DMS153 treated with DMSO at 0.1 percent for 48 hours (cell line): ENCODE measurements at regions not wholly inside any gene's neighbourhood (a gene's known extent, or its start where the extent isn't known, plus 50 kb on each side); places are given as distances from the start of the nearest gene placed in this dataset.
"Not testable (repeated sequence)": the region's sequence is repeated elsewhere in the genome, so short reads cannot be mapped to it uniquely, and the experiment has no call there.

Source experiments
- DNase-seq: peaks from one replicate; lab custom pipeline; 2025; ENCODE audit not compliant: unreplicated experiment; lab: John Stamatoyannopoulos, UW

- DNase-seq, result no peak
Measured at GRCh38 chr2:90209806-90210205, 1518.3 kb downstream of the RPIA start.

- DNase-seq, result not testable (repeated sequence)
Measured at GRCh38 chr2:90215880-90216279, 1524.4 kb downstream of the RPIA start.

- not testable (repeated sequence) for DNase-seq
Measured at GRCh38 chr2:90216801-90217200, 1525.3 kb downstream of the RPIA start.

- not testable (repeated sequence) for DNase-seq
Measured at GRCh38 chr2:90218534-90218933, 1527.1 kb downstream of the RPIA start.

- not testable (repeated sequence) for DNase-seq
Measured at GRCh38 chr2:90220623-90221299, 1529.3 kb downstream of the RPIA start.

- DNase-seq, result no peak
Measured at GRCh38 chr2:90221300-90221651, 1529.8 kb downstream of the RPIA start.

- not testable (repeated sequence) for DNase-seq
Measured at GRCh38 chr2:90224767-90225166, 1533.3 kb downstream of the RPIA start.

GRCh38 chr2:90226465-90227072 lies 1535.1 kb downstream of the RPIA start:
- not testable (repeated sequence) for DNase-seq

DNA sequence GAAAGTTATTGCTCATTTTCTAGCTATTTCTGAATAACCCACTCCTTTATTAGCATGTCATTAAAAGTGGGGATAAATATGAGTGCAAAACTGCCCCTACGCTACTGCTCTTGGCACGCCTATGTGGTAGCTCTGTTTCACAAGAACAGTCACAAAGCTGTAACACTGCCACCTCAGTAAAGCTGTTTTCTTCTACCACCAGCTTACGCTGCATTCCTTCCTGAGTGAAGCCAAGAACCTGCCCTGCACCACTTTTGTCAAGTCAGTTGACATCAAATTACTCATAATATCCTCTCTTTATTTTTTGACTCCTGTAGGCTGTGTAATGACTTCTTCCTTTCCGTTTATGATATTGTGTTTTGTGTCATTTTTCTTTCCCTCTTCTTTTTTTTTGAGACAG lies 1539.7 kb downstream of the RPIA start:
- not testable (repeated sequence) for DNase-seq

DNA sequence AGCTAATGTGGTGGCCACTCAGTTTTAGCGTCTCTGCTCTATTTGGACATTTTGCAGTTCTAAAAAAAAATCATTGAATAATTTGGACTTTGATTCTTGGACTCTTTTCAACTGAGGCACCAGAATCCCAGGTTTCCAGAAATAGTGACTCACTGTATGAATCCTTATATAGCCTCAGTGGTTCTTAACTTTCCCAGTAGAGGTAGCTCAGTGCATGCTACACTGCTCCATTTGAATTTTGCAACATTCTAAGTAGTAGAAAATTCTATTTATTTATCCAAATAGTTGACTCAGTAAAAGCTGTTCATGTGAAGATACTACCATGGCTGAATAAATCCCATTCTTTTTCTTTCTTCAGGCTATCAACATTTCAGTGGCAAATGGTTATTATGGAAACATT lies 1544.0 kb downstream of the RPIA start:
- not testable (repeated sequence) for DNase-seq

DNA sequence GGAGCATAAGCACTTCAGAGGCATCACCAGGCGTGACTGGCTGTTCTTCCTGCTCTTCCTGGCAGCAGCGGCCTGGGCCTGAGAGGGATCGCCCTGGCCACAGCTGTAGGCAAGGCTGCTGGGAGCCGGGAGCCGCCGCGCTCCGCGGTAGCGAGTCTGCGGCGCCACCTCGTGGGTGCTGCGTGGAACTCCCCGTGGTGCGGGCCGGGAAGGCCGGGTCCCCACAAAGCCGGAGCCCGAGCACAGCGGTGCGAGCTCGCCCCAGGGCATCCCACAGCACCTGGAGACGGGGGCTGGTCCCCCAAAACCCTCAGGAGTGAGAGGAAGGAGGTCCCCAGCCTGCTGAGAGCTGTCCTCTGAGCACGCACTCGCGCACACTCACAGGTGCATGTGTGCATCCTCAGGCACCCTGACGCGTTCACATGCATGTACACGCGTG lies 1546.5 kb downstream of the RPIA start:
- DNase-seq, result not testable (repeated sequence)

DNA sequence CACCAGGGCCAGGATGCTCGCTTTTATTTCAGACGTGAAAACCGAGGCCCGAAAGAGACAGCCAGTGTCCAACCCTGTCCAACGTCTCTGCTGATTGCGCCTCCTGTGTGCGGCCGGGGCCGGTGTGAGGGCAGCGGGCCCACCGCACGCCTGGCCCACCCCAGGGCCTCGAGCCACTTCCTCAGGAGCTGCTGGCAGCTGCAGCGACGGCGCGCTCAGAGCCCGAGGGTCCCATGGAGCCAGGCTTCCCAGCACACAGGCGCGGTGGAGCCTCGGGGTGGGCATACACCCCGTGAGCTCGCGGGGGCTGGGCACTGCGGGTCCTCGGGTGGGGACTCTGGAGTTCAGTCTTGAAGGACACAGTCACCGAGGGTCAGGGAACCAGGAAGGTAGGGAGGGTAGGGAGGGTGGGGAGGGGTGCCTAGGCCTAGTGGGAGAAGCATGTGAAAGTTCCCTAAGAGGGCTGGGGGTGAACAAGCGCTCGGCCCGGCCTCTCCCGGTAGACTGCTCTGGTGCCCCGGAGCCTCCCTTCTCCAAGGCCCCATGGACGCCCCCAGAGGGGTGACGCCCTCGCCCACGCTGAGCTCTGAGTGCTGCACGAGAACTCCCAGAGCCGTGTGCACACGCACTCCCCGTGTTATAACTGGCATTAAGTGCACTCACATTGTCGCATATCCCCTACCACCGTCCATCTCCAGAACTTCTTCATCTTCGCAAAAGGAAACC lies 1547.2 kb downstream of the RPIA start:
- DNase-seq, result not testable (repeated sequence)

DNA sequence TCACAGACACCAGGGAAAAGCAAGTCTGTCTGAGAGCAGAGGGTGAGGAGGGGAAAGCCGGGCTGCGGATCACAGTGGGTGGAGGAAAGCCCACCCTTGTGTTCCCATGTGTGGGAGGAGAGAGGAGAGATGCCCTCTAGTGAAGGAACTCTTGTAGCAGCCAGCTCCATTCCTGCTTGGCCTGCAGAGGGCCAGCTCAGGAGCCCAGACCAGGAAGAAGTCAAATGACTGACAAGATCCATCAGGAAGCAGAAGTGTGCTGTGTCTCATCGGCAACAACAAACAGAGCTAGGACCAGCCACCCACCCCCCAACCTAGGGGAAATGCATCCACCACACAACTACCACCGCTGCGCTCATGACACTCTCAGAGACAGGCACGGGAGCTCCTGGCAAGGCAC lies 1548.3 kb downstream of the RPIA start:
- DNase-seq, result not testable (repeated sequence)

GRCh38 chr2:90244902-90245765 lies 1553.7 kb downstream of the RPIA start:
- DNase-seq, result not testable (repeated sequence)

DNA sequence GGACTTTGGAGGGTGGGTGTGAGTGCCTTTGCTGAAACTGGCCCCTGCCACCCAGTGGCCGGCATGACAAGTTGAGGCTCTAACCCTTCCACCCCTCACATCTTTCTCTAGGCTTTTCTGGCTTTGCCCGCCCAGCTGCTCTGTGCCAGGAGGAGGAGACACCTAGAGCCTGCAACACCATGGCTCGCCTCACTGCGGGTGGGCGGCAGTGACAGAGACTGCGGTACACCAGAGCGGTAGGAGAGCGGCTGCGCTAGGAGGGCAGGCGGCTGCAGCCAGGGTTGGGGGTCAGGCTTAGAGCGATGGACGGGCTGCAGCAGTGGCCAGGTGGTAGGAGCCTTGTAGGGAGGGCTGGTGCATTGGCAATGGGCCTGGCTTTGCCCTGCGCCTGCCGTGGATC lies 1556.9 kb downstream of the RPIA start:
- not testable (repeated sequence) for DNase-seq

DNA sequence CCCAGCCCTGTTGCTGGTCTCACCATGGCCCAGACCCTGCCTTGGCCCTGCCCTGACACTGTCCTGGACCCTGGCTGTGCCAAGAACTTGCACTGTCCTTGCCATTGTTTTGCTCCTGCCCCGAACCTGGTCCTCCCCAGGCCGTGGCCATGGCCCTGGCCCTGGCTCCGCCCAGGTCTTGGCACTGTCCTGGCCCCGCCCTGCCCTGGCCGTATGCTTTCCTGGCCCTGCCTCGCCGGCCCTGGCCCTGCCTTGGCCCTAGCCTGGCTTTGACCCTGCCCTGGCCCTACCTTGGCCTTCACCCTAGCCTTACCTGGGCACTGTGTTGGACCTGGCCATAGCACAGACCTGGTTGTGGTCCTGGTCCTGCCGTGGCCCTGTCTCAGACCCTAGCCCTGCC lies 1558.9 kb downstream of the RPIA start:
- not testable (repeated sequence) for DNase-seq

DNA sequence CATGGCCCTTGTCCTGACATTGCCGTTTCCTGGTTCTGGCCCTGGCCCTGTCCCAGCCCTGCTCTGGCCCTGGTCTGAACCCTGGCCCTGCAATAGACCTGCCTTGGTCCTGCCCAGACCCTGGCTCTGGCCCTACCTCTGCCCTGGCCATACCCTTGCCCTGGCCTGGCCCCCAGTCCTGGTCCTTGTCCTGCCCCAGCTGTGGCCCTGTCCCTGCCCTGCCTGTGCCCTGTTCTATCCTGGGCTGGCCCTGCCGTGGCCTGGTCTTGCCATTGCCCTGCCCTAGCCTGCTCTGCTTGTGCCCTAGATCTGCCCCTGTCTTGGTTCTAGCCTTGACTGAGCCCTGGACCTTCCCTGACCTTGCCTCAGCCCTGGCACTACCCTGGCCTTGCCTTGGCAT lies 1560.1 kb downstream of the RPIA start:
- DNase-seq, result not testable (repeated sequence)

DNA sequence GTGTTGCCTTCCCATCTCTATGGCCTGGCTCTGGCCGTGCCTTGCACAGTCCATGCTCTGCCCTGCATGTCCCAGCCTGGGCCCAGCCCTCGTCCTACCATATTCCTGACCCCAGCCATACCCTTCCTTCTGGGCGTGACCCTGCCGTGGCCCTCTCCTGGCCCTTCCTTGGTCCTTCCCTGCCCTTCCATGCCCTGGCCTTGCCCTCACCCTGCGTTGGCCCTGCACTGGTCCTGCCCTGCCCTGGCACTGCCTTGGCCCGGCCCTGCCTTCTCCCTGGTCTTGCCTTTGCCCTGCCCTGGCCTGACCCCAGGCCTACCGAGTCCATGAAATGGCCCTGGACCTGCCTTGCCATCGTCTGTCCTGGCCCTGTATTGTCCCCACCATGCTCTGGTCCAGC lies 1561.8 kb downstream of the RPIA start:
- DNase-seq, result not testable (repeated sequence)

DNA sequence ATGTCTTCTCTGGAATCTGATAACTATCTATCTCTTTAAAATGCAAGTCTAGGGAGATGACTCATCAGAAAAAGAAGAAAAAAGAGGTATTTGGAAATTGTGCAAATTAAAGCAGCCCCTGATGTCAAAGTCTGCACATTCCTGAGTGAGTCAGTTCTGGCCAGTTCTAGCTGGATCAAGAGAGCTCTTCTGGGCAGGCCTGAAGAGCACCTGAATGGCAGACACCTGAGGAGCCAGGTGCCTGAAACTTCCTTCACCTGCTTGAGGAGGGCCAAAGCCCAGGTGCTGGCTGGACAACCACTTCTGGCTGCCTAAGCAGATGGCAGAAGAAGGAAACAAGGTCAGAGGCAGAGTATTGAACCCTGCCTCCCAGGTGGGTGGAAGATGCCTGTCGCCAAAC lies 1575.4 kb downstream of the RPIA start:
- not testable (repeated sequence) for DNase-seq

GRCh38 chr2:90287751-90288150 lies 1596.3 kb downstream of the RPIA start:
- not testable (repeated sequence) for DNase-seq

- not testable (repeated sequence) for DNase-seq
Measured at GRCh38 chr2:90288396-90288795, 1596.9 kb downstream of the RPIA start.
